Erythroblast (primary cell): ENCODE measurements at regions not wholly inside any gene's neighbourhood (a gene's known extent, or its start where the extent isn't known, plus 50 kb on each side); places are given as distances from the start of the nearest gene placed in this dataset.

Experiments
- GATA1 ChIP-seq: IDR thresholded peaks from 2 replicates; pipeline ENCODE4 v1.6.1; 2011; ENCODE audit warnings: low read depth, mild to moderate bottlenecking, control low read depth, low read length, moderate library complexity
- POLR2A ChIP-seq: IDR thresholded peaks from 2 replicates; pipeline ENCODE4 v1.6.1; 2011; ENCODE audit warnings: mild to moderate bottlenecking, low read length

GRCh38 chr4:14824189-14824588, 178.1 kb upstream of the CPEB2 start:
- TF ChIP-seq POLR2A (no peak), GATA1 (no peak)
